HCT116 (cell line): ENCODE measurements at regions not wholly inside any gene's neighbourhood (a gene's known extent, or its start where the extent isn't known, plus 50 kb on each side); places are given as distances from the start of the nearest gene placed in this dataset.

ENCODE experiments used
- ATAC-seq: fragments of 200-7000 bp; cut with Tn5 transposase; 2 replicates; pipeline ENCODE4 v1.9.1; 2020; ENCODE audit warnings: mild to moderate bottlenecking, moderate library complexity
- BruUV-seq: library from RNA; stranded (reverse); fragments of 400-500 nt; replicated peaks from 2 replicates; lab custom pipeline; 2021; lab: Mats Ljungman, UMichigan
- CTCF ChIA-PET: fragments of 300-600 bp; sonication (Branson Sonifier 250); formaldehyde crosslinking; loops from one replicate; lab custom pipeline; 2021; ENCODE audit warnings: antibody characterized with exemption; lab: Charles Lee
- POLR2A ChIA-PET: fragments of 300-600, 350-600 bp; sonication (Branson Sonifier 250); formaldehyde crosslinking; loops from one replicate; lab custom pipeline; 2021; ENCODE audit warnings: antibody characterized with exemption; lab: Charles Lee
- RAD21 ChIA-PET, 2 experiments: fragments of 300-600 bp; sonication (Branson Sonifier 250); formaldehyde crosslinking; loops; one replicate each; lab custom pipeline; 2023; ENCODE audit warnings: low total read pairs in 2 of 2; ENCODE audit not compliant: uncharacterized antibody in 2 of 2, unreplicated experiment in 2 of 2, low non-redundant PET in 1 of 2; lab: Charles Lee
- DNase-seq: peaks from one replicate; pipeline ENCODE4 v3.0.0-alpha.2; 2010; ENCODE audit warnings: low read depth, low spot score
- H2AFZ ChIP-seq: fragments of 200-600 bp; shearing (Covaris generic), sonication (generic); 2 replicates; pipeline ENCODE4 v1.6.1; 2017; ENCODE audit warnings: low read depth, mixed run types, mixed read lengths, antibody characterized with exemption, low read length; ENCODE audit not compliant: poor library complexity, severe bottlenecking
- H3K27ac ChIP-seq: 2 replicates; pipeline ENCODE4 v1.5.1; 2012; ENCODE audit warnings: low read depth, low read length
- H3K27me3 ChIP-seq: fragments of 200-600 bp; sonication (generic); 2 replicates; pipeline ENCODE4 v1.6.1; 2016; ENCODE audit warnings: mixed run types, low read length, mixed read lengths; ENCODE audit not compliant: insufficient read depth
- H3K36me3 ChIP-seq, 2 experiments: fragments of 200-500 bp in 1 of 2; fragments of 200-600 bp in 1 of 2; sonication (Bioruptor generic) in 1 of 2; sonication (generic) in 1 of 2; 2 replicates each; pipeline versions ENCODE4 v1.5.1 to v1.6.1; 2014 to 2016; ENCODE audit warnings: low read length in 2 of 2, inconsistent platforms in 1 of 2, mixed read lengths in 1 of 2, mixed run types in 1 of 2; ENCODE audit not compliant: insufficient read depth in 2 of 2, control insufficient read depth in 1 of 2
- H3K4me1 ChIP-seq, 2 experiments: fragments of 200-600 bp in 1 of 2; sonication (generic) in 1 of 2; 2 replicates each; pipeline versions ENCODE4 v1.5.1 to v1.6.1; 2012 to 2017; ENCODE audit warnings: low read length in 2 of 2, inconsistent platforms in 1 of 2, mild to moderate bottlenecking in 1 of 2, mixed read lengths in 1 of 2, mixed run types in 1 of 2, moderate library complexity in 1 of 2; ENCODE audit not compliant: insufficient read depth in 2 of 2, control insufficient read depth in 1 of 2
- H3K4me2 ChIP-seq: fragments of 200-600 bp; sonication (generic); 2 replicates; pipeline ENCODE4 v1.6.1; 2017; ENCODE audit warnings: mixed run types, low read length, mixed read lengths
- H3K4me3 ChIP-seq, 2 experiments: fragments of 200-600 bp in 1 of 2; sonication (generic) in 1 of 2; replicated peaks in 1 of 2; 2 replicates each; pipeline ENCODE4 v1.5.1; 2011 to 2016; ENCODE audit warnings: low read length in 2 of 2, control low read depth in 1 of 2, low read depth in 1 of 2, mild to moderate bottlenecking in 1 of 2, mixed read lengths in 1 of 2, mixed run types in 1 of 2
- H3K79me2 ChIP-seq: fragments of 200-600 bp; sonication (generic); 2 replicates; pipeline ENCODE4 v1.6.1; 2017; ENCODE audit warnings: mild to moderate bottlenecking, mixed run types, low read length, moderate library complexity, mixed read lengths; ENCODE audit not compliant: insufficient read depth
- H3K9ac ChIP-seq: fragments of 200-600 bp; sonication (generic); 2 replicates; pipeline ENCODE4 v1.6.1; 2016; ENCODE audit warnings: low read length, mixed read lengths
- H3K9me2 ChIP-seq: fragments of 200-600 bp; sonication (generic), shearing (Covaris generic); 2 replicates; pipeline ENCODE4 v1.6.1; 2017; ENCODE audit warnings: mixed run types, mild to moderate bottlenecking, moderate library complexity; ENCODE audit not compliant: insufficient read depth
- H3K9me3 ChIP-seq, 2 experiments: fragments of 200-500 bp in 1 of 2; fragments of 200-600 bp in 1 of 2; sonication (Bioruptor generic) in 1 of 2; sonication (generic) in 1 of 2; 2 replicates each; pipeline ENCODE4 v1.6.1; 2014 to 2017; ENCODE audit warnings: low read length in 2 of 2, mixed read lengths in 2 of 2, inconsistent platforms in 1 of 2, low read depth in 1 of 2, mild to moderate bottlenecking in 1 of 2, mixed run types in 1 of 2, moderate library complexity in 1 of 2; ENCODE audit not compliant: control insufficient read depth in 1 of 2, insufficient read depth in 1 of 2
- H4K20me1 ChIP-seq: fragments of 200-600 bp; sonication (generic), shearing (Covaris generic); 2 replicates; pipeline ENCODE4 v1.6.1; 2017; ENCODE audit warnings: mixed run types, mild to moderate bottlenecking, moderate library complexity; ENCODE audit not compliant: insufficient read depth
- ATF3 ChIP-seq: IDR thresholded peaks from 2 replicates; pipeline ENCODE4 v1.6.1; 2012
- CBX3 ChIP-seq: IDR thresholded peaks from 2 replicates; pipeline ENCODE4 v1.6.1; 2012; ENCODE audit warnings: low read depth
- CEBPB ChIP-seq: IDR thresholded peaks from 2 replicates; pipeline ENCODE4 v1.6.1; 2012; ENCODE audit warnings: low read depth
- CTCF ChIP-seq, 3 experiments: fragments of 200-600 bp in 1 of 3; sonication (generic) in 1 of 3; IDR thresholded peaks in 2 of 3; conservative IDR thresholded peaks in 1 of 3; 2 replicates each; pipeline ENCODE4 v1.5.1; 2012 to 2017; ENCODE audit warnings: low read depth in 2 of 3, low read length in 2 of 3, antibody characterized with exemption in 1 of 3, borderline replicate concordance in 1 of 3, control low read depth in 1 of 3, mild to moderate bottlenecking in 1 of 3, mixed read lengths in 1 of 3, mixed run types in 1 of 3, moderate library complexity in 1 of 3; ENCODE audit not compliant: insufficient read depth in 1 of 3
- EGR1 ChIP-seq: IDR thresholded peaks from 2 replicates; pipeline ENCODE4 v1.6.1; 2012; ENCODE audit warnings: low read depth
- ELF1 ChIP-seq: IDR thresholded peaks from 2 replicates; pipeline ENCODE4 v1.6.1; 2012; ENCODE audit warnings: low read depth, borderline replicate concordance
- EZH2 ChIP-seq: fragments of 200-600 bp; sonication (generic); IDR thresholded peaks from 2 replicates; pipeline ENCODE4 v1.6.1; 2017; ENCODE audit warnings: antibody characterized with exemption, mixed run types
- EZH2phosphoT487 ChIP-seq: fragments of 200-600 bp; IDR thresholded peaks from 2 replicates; pipeline ENCODE4 v1.6.1; 2018; ENCODE audit warnings: antibody characterized with exemption, borderline replicate concordance
- JUND ChIP-seq: IDR thresholded peaks from 2 replicates; pipeline ENCODE4 v1.6.1; 2012
- MAX ChIP-seq: IDR thresholded peaks from 2 replicates; pipeline ENCODE4 v1.6.1; 2012
- POLR2AphosphoS5 ChIP-seq: IDR thresholded peaks from 2 replicates; pipeline ENCODE4 v1.6.1; 2011; ENCODE audit warnings: mild to moderate bottlenecking, low read depth, low read length, moderate library complexity
- REST ChIP-seq: IDR thresholded peaks from 2 replicates; pipeline ENCODE4 v1.6.1; 2012; ENCODE audit warnings: low read depth
- SIN3A ChIP-seq: IDR thresholded peaks from 2 replicates; pipeline ENCODE4 v1.6.1; 2012; ENCODE audit warnings: low read depth
- SP1 ChIP-seq: IDR thresholded peaks from 2 replicates; pipeline ENCODE4 v1.6.1; 2012; ENCODE audit warnings: low read depth
- YY1 ChIP-seq: IDR thresholded peaks from 2 replicates; pipeline ENCODE4 v1.6.1; 2011; ENCODE audit warnings: low read length, low read depth, moderate library complexity, mild to moderate bottlenecking; ENCODE audit not compliant: insufficient replicate concordance; ENCODE audit errors: extremely low read depth
- ZFX ChIP-seq: fragments of 450-650 bp; IDR thresholded peaks from 2 replicates; pipeline ENCODE4 v1.6.1; 2017
- ZNF274 ChIP-seq: fragments of 200-500 bp; sonication (Bioruptor generic); IDR thresholded peaks from 2 replicates; pipeline ENCODE4 v1.6.1; 2014; ENCODE audit warnings: mild to moderate bottlenecking, low read depth, low read length, inconsistent platforms
- intact Hi-C: fragments of 100-400 bp; cut with micrococcal nuclease; formaldehyde crosslinking; loops from 2 replicates; pipeline ENCODE4 v1.10.0; 2022
- TF ChIP-seq, protein P1 (sequence below): IDR thresholded peaks from 2 replicates; pipeline ENCODE4 v1.6.1; 2011; ENCODE audit warnings: mild to moderate bottlenecking, low read length, moderate library complexity; ENCODE audit not compliant: insufficient replicate concordance; ENCODE audit errors: extremely low read depth

DNA sequence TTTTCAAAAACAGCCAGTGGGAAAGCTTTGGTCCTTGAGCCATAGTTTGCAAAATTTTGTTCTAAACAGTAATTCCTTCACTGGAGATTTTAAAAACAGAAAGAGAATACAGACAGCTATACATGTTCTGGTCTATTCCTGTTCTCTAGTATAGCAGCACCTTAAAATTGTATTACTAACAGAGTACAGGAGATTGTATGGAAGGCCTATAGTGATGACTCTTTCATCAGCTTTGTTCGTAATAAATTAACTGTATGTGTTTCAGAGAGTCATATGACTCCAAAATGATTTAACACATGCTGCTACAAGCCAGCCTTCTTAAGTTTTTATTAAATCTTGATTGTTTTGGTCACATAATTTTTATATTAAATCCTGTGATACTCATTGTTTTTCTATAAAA lies 1124.6 kb upstream of the FAM98A start:
- no peak for TF ChIP-seq JUND
- no peak for TF ChIP-seq ZFX
- no peak for TF ChIP-seq CEBPB
- TF ChIP-seq ZNF274 = no peak
- TF ChIP-seq EZH2phosphoT487 = no peak
- no peak for TF ChIP-seq CTCF (IDR thresholded peaks at IDR 0.05 in 2 of 3, conservative IDR thresholded peaks at IDR 0.05 in 1 of 3; ENCODE audit: borderline replicate concordance in 1 of 3, insufficient read depth in 1 of 3, low read depth in 2 of 3, low read length in 2 of 3)
- TF ChIP-seq MAX = no peak
- TF ChIP-seq REST = no peak
- TF ChIP-seq CBX3 = no peak
- TF ChIP-seq YY1 = no peak
- no peak for TF ChIP-seq SIN3A
- no peak for TF ChIP-seq ATF3
- TF ChIP-seq EGR1 = no peak
- no peak for TF ChIP-seq EZH2
- TF ChIP-seq POLR2AphosphoS5 = no peak
- no peak for TF ChIP-seq ELF1
- TF ChIP-seq, protein P1, sequence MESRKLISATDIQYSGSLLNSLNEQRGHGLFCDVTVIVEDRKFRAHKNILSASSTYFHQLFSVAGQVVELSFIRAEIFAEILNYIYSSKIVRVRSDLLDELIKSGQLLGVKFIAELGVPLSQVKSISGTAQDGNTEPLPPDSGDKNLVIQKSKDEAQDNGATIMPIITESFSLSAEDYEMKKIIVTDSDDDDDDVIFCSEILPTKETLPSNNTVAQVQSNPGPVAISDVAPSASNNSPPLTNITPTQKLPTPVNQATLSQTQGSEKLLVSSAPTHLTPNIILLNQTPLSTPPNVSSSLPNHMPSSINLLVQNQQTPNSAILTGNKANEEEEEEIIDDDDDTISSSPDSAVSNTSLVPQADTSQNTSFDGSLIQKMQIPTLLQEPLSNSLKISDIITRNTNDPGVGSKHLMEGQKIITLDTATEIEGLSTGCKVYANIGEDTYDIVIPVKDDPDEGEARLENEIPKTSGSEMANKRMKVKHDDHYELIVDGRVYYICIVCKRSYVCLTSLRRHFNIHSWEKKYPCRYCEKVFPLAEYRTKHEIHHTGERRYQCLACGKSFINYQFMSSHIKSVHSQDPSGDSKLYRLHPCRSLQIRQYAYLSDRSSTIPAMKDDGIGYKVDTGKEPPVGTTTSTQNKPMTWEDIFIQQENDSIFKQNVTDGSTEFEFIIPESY = no peak
- no peak for TF ChIP-seq SP1
- TF ChIP-seq, all 23 proteins: peak for 0
- ChIA-PET RAD21 (no interaction called here), CTCF (no interaction called here), POLR2A (no interaction called here)
- Histone ChIP-seq H2AFZ (no peak overlapping the region), H3K4me1 (no peaks in the 10 kb centered on the region), H3K79me2 (no peaks in the 10 kb centered on the region), H3K9me2 (no peaks in the 10 kb centered on the region), H3K36me3 (no peaks in the 10 kb centered on the region), H4K20me1 (no peaks in the 10 kb centered on the region), H3K9ac (no peak overlapping the region), H3K4me2 (no peak overlapping the region), H3K9me3 (peaks cover 5 to 11% of the 10 kb centered on the region in 2 experiments; a peak in 2 of 4 replicates), H3K4me3 (no peak overlapping the region), H3K27me3 (no peaks in the 10 kb centered on the region), H3K27ac (no peak overlapping the region)
- intact Hi-C loops = no loop called here
- ATAC-seq = no peak
- DNase-seq = no peak
- BruUV-seq = no TSS peak
